ENCODE measurements at regions not wholly inside any gene's neighbourhood (a gene's known extent, or its start where the extent isn't known, plus 50 kb on each side); places are given as distances from the start of the nearest gene placed in this dataset.

DNA sequence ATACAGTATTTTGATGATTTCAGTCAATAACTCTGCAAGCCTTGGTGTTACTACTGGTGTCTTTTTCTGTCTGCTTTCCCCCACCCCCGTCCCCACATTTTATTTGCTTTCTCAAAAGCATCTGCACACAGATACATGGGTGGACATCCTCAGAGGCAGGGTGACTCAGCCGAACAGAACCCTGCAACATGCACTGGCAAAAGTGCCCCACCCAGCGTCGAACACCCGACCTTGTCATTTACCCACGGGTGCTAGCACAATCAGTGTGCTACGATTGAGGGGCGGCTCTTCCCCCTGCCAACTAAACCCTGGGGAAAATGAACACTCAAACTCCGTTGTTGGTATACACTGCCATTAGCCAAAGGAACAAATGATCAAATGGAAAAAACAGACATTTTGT, 115.9 kb upstream of the NAA20 start:
- TF ChIP-seq, protein P1, sequence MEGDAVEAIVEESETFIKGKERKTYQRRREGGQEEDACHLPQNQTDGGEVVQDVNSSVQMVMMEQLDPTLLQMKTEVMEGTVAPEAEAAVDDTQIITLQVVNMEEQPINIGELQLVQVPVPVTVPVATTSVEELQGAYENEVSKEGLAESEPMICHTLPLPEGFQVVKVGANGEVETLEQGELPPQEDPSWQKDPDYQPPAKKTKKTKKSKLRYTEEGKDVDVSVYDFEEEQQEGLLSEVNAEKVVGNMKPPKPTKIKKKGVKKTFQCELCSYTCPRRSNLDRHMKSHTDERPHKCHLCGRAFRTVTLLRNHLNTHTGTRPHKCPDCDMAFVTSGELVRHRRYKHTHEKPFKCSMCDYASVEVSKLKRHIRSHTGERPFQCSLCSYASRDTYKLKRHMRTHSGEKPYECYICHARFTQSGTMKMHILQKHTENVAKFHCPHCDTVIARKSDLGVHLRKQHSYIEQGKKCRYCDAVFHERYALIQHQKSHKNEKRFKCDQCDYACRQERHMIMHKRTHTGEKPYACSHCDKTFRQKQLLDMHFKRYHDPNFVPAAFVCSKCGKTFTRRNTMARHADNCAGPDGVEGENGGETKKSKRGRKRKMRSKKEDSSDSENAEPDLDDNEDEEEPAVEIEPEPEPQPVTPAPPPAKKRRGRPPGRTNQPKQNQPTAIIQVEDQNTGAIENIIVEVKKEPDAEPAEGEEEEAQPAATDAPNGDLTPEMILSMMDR (IDR thresholded peaks at IDR 0.05; ENCODE audit: low read depth, low read length): no peak
- no peak for TF ChIP-seq EZH2phosphoT487 (IDR thresholded peaks at IDR 0.05; ENCODE audit: low read depth)
